PC-9 (cell line): ENCODE measurements at regions not wholly inside any gene's neighbourhood (a gene's known extent, or its start where the extent isn't known, plus 50 kb on each side); places are given as distances from the start of the nearest gene placed in this dataset.

Experiments used
- BruUV-seq: library from RNA; stranded (reverse); fragments of 400-500 nt; replicated peaks from 2 replicates; lab custom pipeline; 2021; lab: Mats Ljungman, UMichigan
- CTCF ChIA-PET: fragments of 300-600 bp; sonication (Branson Sonifier 250); formaldehyde crosslinking; loops from one replicate; lab custom pipeline; 2022; ENCODE audit warnings: antibody characterized with exemption; lab: Charles Lee
- POLR2A ChIA-PET: fragments of 300-600 bp; sonication (Branson Sonifier 250); formaldehyde crosslinking; loops from one replicate; lab custom pipeline; 2022; ENCODE audit warnings: antibody characterized with exemption; ENCODE audit not compliant: unreplicated experiment; lab: Charles Lee
- DNase-seq, 2 experiments: peaks; one replicate each; pipeline versions ENCODE4 v3.0.0 to v3.0.0-alpha.2; 2015 to 2022; ENCODE audit warnings: mixed read lengths in 1 of 2
- H2AFZ ChIP-seq: fragments of 200-600 bp; sonication (generic); 2 replicates; pipeline ENCODE4 v1.8.1; 2017; ENCODE audit warnings: antibody characterized with exemption
- H3F3A ChIP-seq: fragments of 200-600 bp; sonication (generic); 2 replicates; pipeline ENCODE4 v1.8.1; 2017; ENCODE audit warnings: antibody characterized with exemption, mild to moderate bottlenecking, low read depth; ENCODE audit not compliant: insufficient read depth
- H3K27ac ChIP-seq: fragments of 200-600 bp; sonication (generic); 2 replicates; pipeline ENCODE4 v1.6.1; 2016; ENCODE audit warnings: mixed run types
- H3K27me3 ChIP-seq: fragments of 200-600 bp; sonication (generic); 2 replicates; pipeline ENCODE4 v1.6.1; 2016; ENCODE audit warnings: low read depth, mixed run types; ENCODE audit not compliant: insufficient read depth
- H3K36me3 ChIP-seq: fragments of 200-600 bp; sonication (generic); 2 replicates; pipeline ENCODE4 v1.6.1; 2016; ENCODE audit warnings: low read depth, mixed run types
- H3K4me1 ChIP-seq: fragments of 200-600 bp; sonication (generic); replicated peaks from 2 replicates; pipeline ENCODE4 v1.6.1; 2016; ENCODE audit warnings: mixed run types; ENCODE audit not compliant: insufficient read depth
- H3K4me2 ChIP-seq: fragments of 200-600 bp; sonication (generic); 2 replicates; pipeline ENCODE4 v1.6.1; 2017; ENCODE audit warnings: mixed run types
- H3K4me3 ChIP-seq: fragments of 200-600 bp; sonication (generic); 2 replicates; pipeline ENCODE4 v1.6.1; 2016; ENCODE audit warnings: mixed run types
- H3K79me2 ChIP-seq: fragments of 200-600 bp; sonication (generic); 2 replicates; pipeline ENCODE4 v1.6.1; 2017; ENCODE audit warnings: low read depth, mixed run types
- H3K9me2 ChIP-seq: fragments of 200-600 bp; sonication (generic); 2 replicates; pipeline ENCODE4 v1.8.1; 2017; ENCODE audit warnings: mild to moderate bottlenecking; ENCODE audit not compliant: insufficient read depth
- H3K9me3 ChIP-seq: fragments of 200-600 bp; sonication (generic); 2 replicates; pipeline ENCODE4 v1.8.1; 2016; ENCODE audit warnings: low read depth; ENCODE audit not compliant: insufficient read depth
- H4K20me1 ChIP-seq: fragments of 200-600 bp; sonication (generic); 2 replicates; pipeline ENCODE4 v1.8.1; 2017; ENCODE audit not compliant: insufficient read depth
- CTCF ChIP-seq: fragments of 200-600 bp; sonication (generic); conservative IDR thresholded peaks from 2 replicates; pipeline ENCODE4 v1.6.1; 2017; ENCODE audit warnings: mixed run types, antibody characterized with exemption, mild to moderate bottlenecking, moderate library complexity
- EZH2 ChIP-seq: fragments of 200-600 bp; sonication (generic); IDR thresholded peaks from 2 replicates; pipeline ENCODE4 v1.8.0; 2017; ENCODE audit warnings: antibody characterized with exemption, low read depth
- intact Hi-C: fragments of 100-400 bp; cut with micrococcal nuclease; formaldehyde crosslinking; loops from one replicate; pipeline ENCODE4 v1.10.0; 2022; ENCODE audit not compliant: unreplicated experiment

- TF ChIP-seq EZH2, result no peak
- no peak for TF ChIP-seq CTCF
- Histone ChIP-seq H3K36me3 (no peaks in the 10 kb centered on the region), H3F3A (no peaks in the 10 kb centered on the region; the same call in 1 of the 2 replicates), H4K20me1 (no peaks in the 10 kb centered on the region), H3K9me3 (peaks cover 3% of the 10 kb centered on the region; the same call in 1 of the 2 replicates), H3K27ac (no peak overlapping the region), H3K4me1 (no peaks in the 10 kb centered on the region), H3K9me2 (no peaks in the 10 kb centered on the region), H3K27me3 (no peaks in the 10 kb centered on the region), H3K4me3 (no peak overlapping the region), H2AFZ (no peak overlapping the region), H3K4me2 (no peak overlapping the region), H3K79me2 (no peaks in the 10 kb centered on the region)
- intact Hi-C loops, result no loop called here
- ChIA-PET CTCF (no interaction called here), POLR2A (no interaction called here)
- BruUV-seq, result no TSS peak
- no peak for DNase-seq
Measured at GRCh38 chr7:21327422-21328409, 100.2 kb upstream of the SP4 start.

DNA sequence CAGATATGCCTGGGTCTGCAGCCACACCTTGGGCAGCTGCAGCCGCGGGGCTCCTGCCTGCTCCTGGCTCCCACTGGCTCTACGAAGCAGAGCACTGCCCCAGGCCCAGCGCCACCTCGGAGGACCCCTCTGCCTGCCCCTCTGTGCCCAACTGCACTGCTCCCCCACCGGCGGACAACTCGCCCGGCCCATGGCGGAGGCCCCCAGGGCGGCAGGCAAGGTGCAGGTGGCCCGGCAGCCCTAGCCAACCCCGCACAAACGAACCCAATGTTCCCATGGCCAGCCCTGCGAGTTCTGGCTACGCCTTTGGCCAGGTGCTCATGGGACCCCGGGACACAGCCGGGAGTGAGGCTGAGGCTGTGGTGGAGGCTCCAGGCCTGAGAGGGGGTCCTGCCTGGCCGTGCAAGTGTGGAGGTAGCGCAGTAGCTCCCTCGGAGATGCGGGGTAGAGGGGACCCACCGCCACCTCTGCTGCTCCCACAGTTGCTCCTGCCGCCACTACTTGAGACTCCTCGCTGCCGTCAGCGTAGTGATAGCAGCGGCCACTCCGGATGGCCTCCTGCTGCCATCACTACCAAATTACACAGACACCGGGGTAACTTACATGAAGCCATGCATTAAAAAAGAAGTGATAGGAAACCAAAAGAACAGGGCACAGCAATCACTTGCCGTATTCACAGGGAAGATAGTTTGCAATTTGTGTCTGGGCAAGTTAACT, 97.3 kb upstream of the SP4 start:
- no peak overlapping the region for H3K27ac ChIP-seq
- H3K27me3 ChIP-seq, result no peaks in the 10 kb centered on the region
- CTCF ChIA-PET, result no interaction called here
- no peaks in the 10 kb centered on the region for H3K36me3 ChIP-seq
- H2AFZ ChIP-seq, result no peak overlapping the region
- no peaks in the 10 kb centered on the region; the same call in 1 of the 2 replicates for H3F3A ChIP-seq
- peaks cover 3% of the 10 kb centered on the region; the same call in 1 of the 2 replicates for H3K9me3 ChIP-seq
- H3K4me3 ChIP-seq, result no peak overlapping the region
- BruUV-seq, result no TSS peak
- no peaks in the 10 kb centered on the region for H3K9me2 ChIP-seq
- no peaks in the 10 kb centered on the region for H4K20me1 ChIP-seq
- no peaks in the 10 kb centered on the region for H3K79me2 ChIP-seq
- no peaks in the 10 kb centered on the region for H3K4me1 ChIP-seq
- DNase-seq, result no peak
- intact Hi-C loops, result no loop called here
- no peak overlapping the region for H3K4me2 ChIP-seq
- TF ChIP-seq CTCF, result no peak
- TF ChIP-seq EZH2, result no peak
- POLR2A ChIA-PET, result no interaction called here

GRCh38 chr7:21334906-21335305, 93.0 kb upstream of the SP4 start:
- intact Hi-C loops, result no loop called here
- no peaks in the 10 kb centered on the region for H3K4me1 ChIP-seq
- H3K9me3 ChIP-seq, result no peaks in the 10 kb centered on the region
- H4K20me1 ChIP-seq, result no peaks in the 10 kb centered on the region
- no peak overlapping the region for H3K4me2 ChIP-seq
- TF ChIP-seq CTCF, result no peak
- TF ChIP-seq EZH2, result no peak
- POLR2A ChIA-PET, result no interaction called here
- no peak overlapping the region for H3K4me3 ChIP-seq
- no peak for DNase-seq
- no TSS peak for BruUV-seq
- no peak overlapping the region for H3K27ac ChIP-seq
- no peaks in the 10 kb centered on the region for H3K79me2 ChIP-seq
- H3F3A ChIP-seq, result no peaks in the 10 kb centered on the region; the same call in 1 of the 2 replicates
- CTCF ChIA-PET, result no interaction called here
- no peaks in the 10 kb centered on the region for H3K36me3 ChIP-seq
- no peaks in the 10 kb centered on the region for H3K27me3 ChIP-seq
- no peak overlapping the region for H2AFZ ChIP-seq
- no peaks in the 10 kb centered on the region for H3K9me2 ChIP-seq
